Endothelial cell of umbilical vein (primary cell): ENCODE measurements at regions not wholly inside any gene's neighbourhood (a gene's known extent, or its start where the extent isn't known, plus 50 kb on each side); places are given as distances from the start of the nearest gene placed in this dataset.

Source experiments
- BruUV-seq: library from RNA; stranded (reverse); fragments of 400-500 nt; replicated peaks from 2 replicates; lab custom pipeline; 2021; lab: Mats Ljungman, UMichigan
- CTCF ChIA-PET: fragments of 300-600, 350-600 bp; sonication (Branson Sonifier 250); formaldehyde crosslinking; loops from one replicate; lab custom pipeline; 2021; ENCODE audit warnings: antibody characterized with exemption, inconsistent platforms; lab: Charles Lee
- POLR2A ChIA-PET: fragments of 300-600, 350-600 bp; sonication (Branson Sonifier 250); formaldehyde crosslinking; loops from one replicate; lab custom pipeline; 2021; ENCODE audit warnings: antibody characterized with exemption, inconsistent platforms; lab: Charles Lee
- DNase-seq: peaks from one replicate; pipeline ENCODE4 v3.0.0-alpha.2; 2011; ENCODE audit warnings: low read depth, low spot score
- FAIRE-seq: peaks from 2 replicates; lab custom pipeline; 2011; peaks lifted over from hg19 to GRCh38; lab: Jason Lieb, UNC
- H2AFZ ChIP-seq: 2 replicates; pipeline ENCODE4 v1.6.0; 2012; ENCODE audit warnings: low read depth, low read length, control low read depth, inconsistent platforms
- H3K27ac ChIP-seq: 2 replicates; pipeline ENCODE4 v1.5.1; 2011; ENCODE audit warnings: low read depth, mild to moderate bottlenecking, control low read depth, low read length, moderate library complexity; ENCODE audit not compliant: insufficient read depth
- H3K27me3 ChIP-seq, 2 experiments: 2 replicates each; pipeline versions ENCODE4 v1.6.0 to v1.6.1; 2011; ENCODE audit warnings: low read length in 2 of 2, mixed read lengths in 1 of 2; ENCODE audit not compliant: control insufficient read depth in 2 of 2, insufficient read depth in 2 of 2
- H3K36me3 ChIP-seq, 2 experiments: 2 replicates in 1 of 2; 3 replicates in 1 of 2; pipeline ENCODE4 v1.5.1; 2011; ENCODE audit warnings: low read length in 2 of 2, mild to moderate bottlenecking in 1 of 2, moderate library complexity in 1 of 2; ENCODE audit not compliant: control insufficient read depth in 2 of 2, insufficient read depth in 2 of 2; ENCODE audit errors: extremely low read depth in 1 of 2
- H3K4me1 ChIP-seq: 3 replicates; pipeline ENCODE4 v1.5.1; 2011; ENCODE audit warnings: mild to moderate bottlenecking, low read length; ENCODE audit not compliant: control insufficient read depth, insufficient read depth; ENCODE audit errors: extremely low read depth
- H3K4me2 ChIP-seq: 2 replicates; pipeline ENCODE4 v1.6.1; 2011; ENCODE audit warnings: low read length, control low read depth, mixed read lengths; ENCODE audit not compliant: insufficient read depth
- H3K4me3 ChIP-seq, 3 experiments: fragments of 200-600 bp in 1 of 3; sonication (generic), shearing (Covaris generic) in 1 of 3; replicated peaks in 1 of 3; 2 replicates each; pipeline ENCODE4 v1.5.1; 2011 to 2016; ENCODE audit warnings: control low read depth in 3 of 3, low read length in 3 of 3, mild to moderate bottlenecking in 2 of 3, inconsistent platforms in 1 of 3, low read depth in 1 of 3, moderate library complexity in 1 of 3; ENCODE audit not compliant: insufficient read depth in 1 of 3
- H3K79me2 ChIP-seq: 2 replicates; pipeline ENCODE4 v1.6.0; 2012; ENCODE audit warnings: low read length, inconsistent platforms; ENCODE audit not compliant: control insufficient read depth, insufficient read depth
- H3K9ac ChIP-seq: replicated peaks from 2 replicates; pipeline ENCODE3; 2011; ENCODE audit warnings: low read length, control low read depth; ENCODE audit not compliant: insufficient read depth; ENCODE audit errors: extremely low read depth
- H3K9me1 ChIP-seq: replicated peaks from 3 replicates; pipeline ENCODE4 v1.6.0; 2011; ENCODE audit warnings: mild to moderate bottlenecking, low read length; ENCODE audit not compliant: control insufficient read depth, insufficient read depth; ENCODE audit errors: extremely low read depth
- H3K9me3 ChIP-seq: replicated peaks from 2 replicates; pipeline ENCODE4 v1.5.1; 2012; ENCODE audit warnings: low read length, inconsistent platforms; ENCODE audit not compliant: control insufficient read depth, insufficient read depth
- H4K20me1 ChIP-seq: replicated peaks from 2 replicates; pipeline ENCODE3; 2011; ENCODE audit warnings: mild to moderate bottlenecking, low read length; ENCODE audit not compliant: control insufficient read depth, insufficient read depth; ENCODE audit errors: extremely low read depth
- EZH2 ChIP-seq: IDR thresholded peaks from 2 replicates; pipeline ENCODE4 v1.6.1; 2012; ENCODE audit warnings: borderline replicate concordance, low read depth, mild to moderate bottlenecking, moderate library complexity, low read length, inconsistent platforms; ENCODE audit not compliant: severe bottlenecking
- FOS ChIP-seq: IDR thresholded peaks from 2 replicates; pipeline ENCODE4 v1.6.1; 2011; ENCODE audit warnings: mild to moderate bottlenecking, low read length, moderate library complexity, borderline replicate concordance; ENCODE audit not compliant: insufficient read depth
- GATA2 ChIP-seq: IDR thresholded peaks from 2 replicates; pipeline ENCODE4 v1.7.0; 2011; ENCODE audit warnings: low read depth, mild to moderate bottlenecking, moderate library complexity, mixed read lengths, low read length; ENCODE audit not compliant: insufficient read length, insufficient read depth
- JUN ChIP-seq: IDR thresholded peaks from 2 replicates; pipeline ENCODE4 v1.6.1; 2011; ENCODE audit warnings: borderline replicate concordance, low read depth; ENCODE audit not compliant: insufficient read length, insufficient read depth
- MAX ChIP-seq: IDR thresholded peaks from 2 replicates; pipeline ENCODE4 v1.6.1; 2011; ENCODE audit not compliant: insufficient read depth, insufficient read length
- MYC ChIP-seq: IDR thresholded peaks from one replicate; pipeline ENCODE4 v1.6.1; 2011; ENCODE audit warnings: mild to moderate bottlenecking, low read depth, low read length
- POLR2A ChIP-seq: IDR thresholded peaks from 2 replicates; pipeline ENCODE4 v1.6.1; 2012; ENCODE audit warnings: low read depth, mild to moderate bottlenecking, control low read depth, low read length
- POLR2AphosphoS5 ChIP-seq: IDR thresholded peaks from 2 replicates; pipeline ENCODE4 v1.6.1; 2012; ENCODE audit warnings: low read depth, mild to moderate bottlenecking, control low read depth, low read length, moderate library complexity; ENCODE audit not compliant: insufficient read depth
- dilution Hi-C: fragments of 300-500 bp; cut with MboI; formaldehyde crosslinking; loops from one replicate; pipeline ENCODE4 v1.15.0; 2019; ENCODE audit warnings: low sequenced_read_pairs; ENCODE audit not compliant: extremely low pct_ligation_motif_present
- intact Hi-C: fragments of 100-400 bp; cut with micrococcal nuclease; formaldehyde crosslinking; loops from one replicate; pipeline ENCODE4 v1.10.0; 2022
- TF ChIP-seq, protein P1 (sequence below), 2 donors: IDR thresholded peaks; 1 replicate in 1 of 2; 2 replicates in 1 of 2; pipeline ENCODE4 v1.5.1; 2011; ENCODE audit warnings: low read length in 2 of 2, mild to moderate bottlenecking in 2 of 2, moderate library complexity in 2 of 2, control low read depth in 1 of 2, inconsistent platforms in 1 of 2, low read depth in 1 of 2; ENCODE audit not compliant: insufficient read depth in 1 of 2; ENCODE audit errors: extremely low read depth in 1 of 2

DNA sequence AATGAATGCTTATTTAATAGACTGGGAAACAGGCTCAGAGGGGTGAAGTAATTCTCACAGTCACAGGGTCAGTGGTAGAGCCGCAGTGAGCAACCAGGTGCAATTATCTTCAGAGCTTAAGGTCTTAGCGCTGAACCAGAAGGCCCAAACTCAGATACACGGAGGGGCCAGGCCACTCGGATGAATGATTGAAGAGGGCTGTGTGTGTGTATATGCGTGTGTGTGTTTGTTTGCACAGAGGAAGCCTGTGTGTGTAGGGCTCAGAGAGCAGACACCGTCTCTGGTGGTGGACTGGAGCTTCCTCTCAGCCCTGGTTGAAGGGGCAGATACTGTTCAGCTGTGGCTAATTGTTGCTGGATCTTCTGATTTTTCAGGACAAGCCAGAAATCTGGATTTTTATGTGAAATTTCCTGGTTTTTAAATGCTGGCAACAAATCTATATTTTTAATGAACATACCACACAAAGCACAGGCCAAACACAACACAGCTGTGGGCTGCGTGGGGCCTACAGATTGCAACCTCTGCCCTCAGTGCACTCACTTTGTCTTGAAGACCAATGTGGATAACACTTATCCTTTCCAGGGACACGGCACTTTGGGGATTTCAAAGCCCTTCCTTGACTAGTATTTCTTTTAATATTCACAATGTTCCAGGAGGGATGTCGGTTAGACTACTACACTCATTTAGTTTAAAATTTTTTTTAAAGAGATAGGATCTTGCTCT is 94.5 kb upstream of the NRXN3 start:
- Histone ChIP-seq H3K4me3 (no peak overlapping the region), H4K20me1 (no peaks in the 10 kb centered on the region), H3K27me3 (no peaks in the 10 kb centered on the region), H3K9me1 (no peaks in the 10 kb centered on the region), H3K4me2 (no peak overlapping the region), H3K9me3 (no peaks in the 10 kb centered on the region), H2AFZ (no peak overlapping the region), H3K4me1 (no peaks in the 10 kb centered on the region), H3K9ac (no peak overlapping the region), H3K27ac (no peak overlapping the region), H3K79me2 (no peaks in the 10 kb centered on the region), H3K36me3 (no peaks in the 10 kb centered on the region)
- intact Hi-C loops = no loop called here
- ChIA-PET CTCF (no interaction called here), POLR2A (no interaction called here)
- BruUV-seq = no TSS peak
- dilution Hi-C loops = no loop called here
- DNase-seq = no peak
- FAIRE-seq = no peak
- no peak for TF ChIP-seq MAX
- TF ChIP-seq JUN = no peak
- no peak for TF ChIP-seq MYC
- no peak for TF ChIP-seq POLR2A
- TF ChIP-seq, protein P1, sequence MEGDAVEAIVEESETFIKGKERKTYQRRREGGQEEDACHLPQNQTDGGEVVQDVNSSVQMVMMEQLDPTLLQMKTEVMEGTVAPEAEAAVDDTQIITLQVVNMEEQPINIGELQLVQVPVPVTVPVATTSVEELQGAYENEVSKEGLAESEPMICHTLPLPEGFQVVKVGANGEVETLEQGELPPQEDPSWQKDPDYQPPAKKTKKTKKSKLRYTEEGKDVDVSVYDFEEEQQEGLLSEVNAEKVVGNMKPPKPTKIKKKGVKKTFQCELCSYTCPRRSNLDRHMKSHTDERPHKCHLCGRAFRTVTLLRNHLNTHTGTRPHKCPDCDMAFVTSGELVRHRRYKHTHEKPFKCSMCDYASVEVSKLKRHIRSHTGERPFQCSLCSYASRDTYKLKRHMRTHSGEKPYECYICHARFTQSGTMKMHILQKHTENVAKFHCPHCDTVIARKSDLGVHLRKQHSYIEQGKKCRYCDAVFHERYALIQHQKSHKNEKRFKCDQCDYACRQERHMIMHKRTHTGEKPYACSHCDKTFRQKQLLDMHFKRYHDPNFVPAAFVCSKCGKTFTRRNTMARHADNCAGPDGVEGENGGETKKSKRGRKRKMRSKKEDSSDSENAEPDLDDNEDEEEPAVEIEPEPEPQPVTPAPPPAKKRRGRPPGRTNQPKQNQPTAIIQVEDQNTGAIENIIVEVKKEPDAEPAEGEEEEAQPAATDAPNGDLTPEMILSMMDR (IDR thresholded peaks at IDR 0.05; ENCODE audit: extremely low read depth in 1 of 2, insufficient read depth in 1 of 2, low read depth in 1 of 2, low read length in 2 of 2) = no peak
- TF ChIP-seq FOS = no peak
- TF ChIP-seq POLR2AphosphoS5 = no peak
- TF ChIP-seq GATA2 = no peak
- TF ChIP-seq EZH2 = no peak
